ENCODE measurements at regions not wholly inside any gene's neighbourhood (a gene's known extent, or its start where the extent isn't known, plus 50 kb on each side); places are given as distances from the start of the nearest gene placed in this dataset.

DNA sequence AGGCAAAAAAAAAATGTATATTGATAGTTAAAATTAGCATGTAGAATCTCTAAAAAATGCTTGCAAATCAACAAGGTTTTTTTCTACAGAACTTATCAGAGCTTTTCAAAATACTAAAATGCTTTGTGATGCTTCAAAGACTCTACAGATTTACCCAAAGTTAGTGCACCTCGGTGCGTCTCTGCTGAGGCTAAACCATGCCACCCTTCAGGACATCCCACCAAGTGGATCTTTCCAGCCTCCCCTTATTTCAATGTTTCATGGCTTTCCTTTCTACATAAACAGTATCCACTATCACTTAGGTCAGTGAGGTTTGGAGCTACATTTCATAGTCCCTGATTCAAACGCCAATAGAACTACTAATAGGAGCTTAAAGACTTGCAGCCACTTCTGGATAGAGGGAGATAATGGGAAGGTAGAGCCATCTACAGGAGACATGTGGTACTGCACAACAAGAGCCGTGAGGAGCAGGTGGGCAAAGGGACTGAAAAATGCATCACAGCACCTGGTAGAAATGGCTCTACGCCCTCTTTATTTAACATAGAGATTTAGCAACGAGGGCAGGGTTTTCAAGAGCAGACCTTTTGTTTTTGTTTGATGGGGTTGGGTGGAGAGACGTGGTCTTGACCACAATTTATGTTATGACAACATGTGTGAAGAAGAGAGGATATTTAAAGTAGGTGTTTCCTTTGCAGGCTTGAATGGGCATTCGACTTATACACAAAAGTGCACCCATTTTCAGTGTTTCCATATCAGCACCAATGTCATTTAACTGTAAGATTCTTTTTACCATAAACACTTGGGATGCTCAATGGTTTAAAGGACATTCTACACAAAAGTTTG is 56.1 kb upstream of the SLC35G4 start:
- peak; percentile 44 for DNase-seq

DNA sequence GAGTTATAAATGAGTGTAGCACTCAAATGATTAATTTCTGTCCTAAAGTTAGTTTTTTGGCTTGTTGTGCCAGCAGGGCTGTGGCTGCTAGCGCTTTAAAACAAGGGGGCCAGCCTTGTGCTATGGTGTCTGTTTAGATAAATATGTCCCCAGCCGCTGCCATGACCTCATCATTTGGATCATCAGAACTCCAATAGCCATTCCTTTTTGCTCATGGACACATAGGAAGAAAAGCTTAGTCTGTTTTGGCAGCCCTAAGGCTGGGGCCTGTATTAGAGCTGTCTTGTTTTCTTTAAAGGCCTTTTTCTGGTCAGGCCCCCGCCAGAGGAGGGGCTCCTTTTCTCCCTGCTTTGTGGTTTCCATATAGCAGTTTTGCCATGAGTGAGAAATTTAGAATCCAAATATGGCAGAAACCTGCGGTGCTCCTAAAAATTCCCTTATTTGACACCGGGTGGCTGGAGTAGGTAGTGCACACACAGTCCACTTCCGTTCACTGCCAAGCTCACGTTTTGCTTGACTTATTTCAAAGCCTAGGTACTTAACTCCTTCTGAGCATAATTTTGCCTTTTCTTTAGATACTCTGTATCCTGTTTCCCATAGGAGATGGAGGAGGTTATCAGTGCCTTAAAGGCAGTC is 60.4 kb upstream of the SLC35G4 start:
- no peak for DNase-seq

DNA sequence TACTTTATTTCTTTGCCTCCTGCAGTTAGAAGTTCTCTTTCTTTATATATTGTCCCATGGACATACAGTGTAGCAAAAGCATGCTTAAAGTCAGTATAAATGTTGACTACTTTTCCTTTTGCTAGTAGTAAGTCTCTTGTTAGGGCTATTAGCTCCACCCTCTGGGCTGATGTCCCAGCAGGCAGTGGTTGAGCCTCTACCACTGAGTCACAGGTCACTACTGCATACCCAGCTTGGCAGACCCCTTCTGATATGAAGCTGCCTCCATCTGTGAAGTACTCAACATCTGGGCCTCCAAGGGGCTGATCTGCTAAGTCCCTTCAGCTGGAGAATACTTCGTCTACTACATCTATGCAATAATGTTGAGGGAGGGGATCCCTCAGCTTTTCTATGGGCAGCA is 61.0 kb upstream of the SLC35G4 start:
- DNase-seq, result no peak

GRCh38 chr18:11544060-11544633 is 65.2 kb upstream of the SLC35G4 start:
- no peak for DNase-seq

GRCh38 chr18:11541179-11541578 is 68.2 kb upstream of the SLC35G4 start:
- no peak for DNase-seq

DNA sequence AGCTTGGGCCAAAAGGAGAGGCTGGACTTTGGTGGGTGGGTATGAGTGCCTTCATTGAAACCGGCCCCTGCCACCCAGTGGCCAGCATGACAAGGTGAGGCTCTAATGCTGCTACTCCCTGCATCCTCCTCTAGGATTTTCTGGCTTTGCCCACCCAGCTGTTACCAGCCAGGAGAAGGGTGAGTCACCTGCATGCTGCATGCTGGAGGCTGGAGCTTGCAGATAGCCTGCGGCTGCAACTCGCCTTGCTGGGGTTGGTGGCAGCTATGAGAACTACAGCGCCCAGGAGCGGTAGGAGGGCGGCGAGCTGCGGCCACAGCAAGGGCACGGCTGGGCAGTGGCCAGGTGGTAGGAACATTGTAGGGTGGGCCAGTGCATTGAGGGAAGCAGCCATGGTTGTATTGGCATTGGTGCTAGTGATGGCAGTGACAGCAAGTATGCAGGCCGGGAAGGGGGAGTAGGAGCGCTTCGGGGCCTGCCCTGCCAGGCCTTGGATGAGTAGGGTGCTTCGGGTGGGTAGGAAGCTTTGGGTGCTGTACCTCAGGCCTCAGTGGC is 75.4 kb upstream of the SLC35G4 start:
- no peak for DNase-seq

- no peak for DNase-seq
Observed at GRCh38 chr18:11533513-11533890, 75.9 kb upstream of the SLC35G4 start.

DNA sequence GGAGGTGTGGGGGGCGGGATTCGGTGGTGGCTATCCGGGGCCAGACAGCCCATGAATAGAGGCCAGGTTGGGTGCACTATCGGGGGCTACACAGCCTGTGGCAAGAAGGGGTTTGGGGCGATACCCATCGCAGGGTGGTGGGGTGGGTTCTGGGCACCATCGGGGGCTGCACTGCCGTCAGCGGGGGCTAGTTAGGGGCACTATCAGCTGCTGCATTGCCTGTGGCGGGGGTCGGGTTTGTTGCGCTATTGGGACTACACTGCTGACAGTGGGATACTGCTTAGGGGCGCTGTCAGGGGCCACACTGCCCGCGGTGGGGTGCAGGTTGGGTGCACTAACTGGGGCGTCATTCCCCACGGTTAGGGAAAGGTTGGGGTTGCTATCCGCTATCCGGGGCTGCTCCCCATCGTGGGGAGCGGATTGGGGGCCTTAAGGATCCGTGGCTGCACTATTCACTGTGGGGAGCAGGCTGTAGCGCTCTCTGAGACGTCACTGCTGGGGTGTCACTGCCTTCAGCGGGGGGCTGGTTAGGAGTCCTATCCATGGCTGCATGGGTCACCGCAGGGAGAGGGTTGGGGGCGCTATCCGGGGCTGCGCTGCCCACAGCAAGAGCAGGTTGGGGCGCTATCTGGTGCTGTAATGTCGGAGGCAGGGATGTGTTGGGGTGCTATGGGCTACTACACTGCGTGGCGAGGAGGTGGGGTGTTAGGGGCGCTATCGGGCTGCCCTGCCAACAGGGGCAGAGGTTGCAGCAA is 76.5 kb upstream of the SLC35G4 start:
- DNase-seq, result no peak

GRCh38 chr18:11529081-11529480 is 80.3 kb upstream of the SLC35G4 start:
- no peak for DNase-seq

- no peak for DNase-seq
Observed at GRCh38 chr18:11526675-11527074, 82.7 kb upstream of the SLC35G4 start.

- no peak for DNase-seq
Observed at GRCh38 chr18:11523804-11524203, 85.6 kb upstream of the SLC35G4 start.

GRCh38 chr18:11522992-11523391 is 86.4 kb upstream of the SLC35G4 start:
- no peak for DNase-seq

DNA sequence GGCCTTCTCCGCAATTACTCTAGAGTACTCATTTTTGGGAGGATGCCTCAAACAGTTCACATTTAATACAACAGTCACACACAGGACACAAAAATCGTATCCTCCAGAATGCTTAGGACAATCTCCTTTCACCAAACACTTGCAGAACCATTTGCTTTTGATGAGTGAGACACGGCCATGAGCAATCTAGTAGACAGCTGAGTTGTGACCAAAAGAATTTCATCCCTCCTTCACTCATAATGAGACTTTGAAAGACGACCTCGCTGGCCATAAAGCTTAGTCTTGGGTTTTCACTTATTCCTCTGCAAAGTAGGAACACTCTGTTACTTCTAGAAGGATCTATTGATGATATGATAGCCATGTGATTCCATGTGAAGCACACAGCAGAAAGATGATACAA is 87.5 kb upstream of the SLC35G4 start:
- DNase-seq, result no peak

- no peak for DNase-seq
Observed at GRCh38 chr18:11520536-11520935, 88.9 kb upstream of the SLC35G4 start.

DNA sequence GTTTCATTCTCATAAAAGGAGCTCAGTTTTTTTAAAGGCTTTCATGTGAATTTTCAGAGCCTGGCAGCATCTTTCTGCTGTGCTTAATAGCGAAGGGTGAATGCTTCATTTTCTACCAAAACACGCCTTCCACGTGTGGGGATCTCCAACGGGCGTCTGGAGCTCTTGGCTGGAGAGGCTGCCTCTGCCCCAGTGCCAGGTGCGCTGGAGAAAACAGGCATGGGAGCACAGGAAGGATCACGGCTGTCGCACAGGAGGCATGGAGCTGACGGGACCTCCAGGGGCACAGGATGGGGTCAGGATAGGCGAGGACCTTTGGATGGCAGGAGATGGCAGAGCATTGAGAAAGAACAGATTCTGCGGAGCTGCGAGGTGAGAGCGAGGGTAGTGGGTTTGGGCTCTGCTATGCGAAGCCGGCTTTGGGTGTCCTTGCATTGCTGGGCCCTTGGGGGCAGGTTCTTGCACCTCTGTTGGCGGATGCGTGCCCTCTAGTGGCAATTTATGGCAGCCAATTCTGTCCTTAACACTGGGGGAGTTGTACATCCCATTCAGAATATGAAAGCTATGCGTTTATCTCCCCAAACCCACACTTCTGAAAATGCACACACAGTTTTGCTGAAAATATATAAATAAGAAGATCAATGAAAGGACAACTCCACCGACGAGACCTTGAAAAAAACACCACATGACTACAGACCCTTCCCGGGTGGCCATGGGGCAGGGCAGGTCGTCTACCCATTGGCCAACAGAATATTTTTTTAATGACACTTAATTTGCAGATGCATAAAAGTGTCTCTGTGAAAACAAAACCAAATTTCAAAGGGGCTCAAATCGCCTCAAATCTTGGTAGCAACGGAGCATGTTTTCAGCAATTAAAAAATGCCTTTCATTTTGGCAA is 90.4 kb upstream of the SLC35G4 start:
- DNase-seq, result peak; percentile 44

- no peak for DNase-seq
Observed at GRCh38 chr18:11517704-11518103, 91.7 kb upstream of the SLC35G4 start.

DNA sequence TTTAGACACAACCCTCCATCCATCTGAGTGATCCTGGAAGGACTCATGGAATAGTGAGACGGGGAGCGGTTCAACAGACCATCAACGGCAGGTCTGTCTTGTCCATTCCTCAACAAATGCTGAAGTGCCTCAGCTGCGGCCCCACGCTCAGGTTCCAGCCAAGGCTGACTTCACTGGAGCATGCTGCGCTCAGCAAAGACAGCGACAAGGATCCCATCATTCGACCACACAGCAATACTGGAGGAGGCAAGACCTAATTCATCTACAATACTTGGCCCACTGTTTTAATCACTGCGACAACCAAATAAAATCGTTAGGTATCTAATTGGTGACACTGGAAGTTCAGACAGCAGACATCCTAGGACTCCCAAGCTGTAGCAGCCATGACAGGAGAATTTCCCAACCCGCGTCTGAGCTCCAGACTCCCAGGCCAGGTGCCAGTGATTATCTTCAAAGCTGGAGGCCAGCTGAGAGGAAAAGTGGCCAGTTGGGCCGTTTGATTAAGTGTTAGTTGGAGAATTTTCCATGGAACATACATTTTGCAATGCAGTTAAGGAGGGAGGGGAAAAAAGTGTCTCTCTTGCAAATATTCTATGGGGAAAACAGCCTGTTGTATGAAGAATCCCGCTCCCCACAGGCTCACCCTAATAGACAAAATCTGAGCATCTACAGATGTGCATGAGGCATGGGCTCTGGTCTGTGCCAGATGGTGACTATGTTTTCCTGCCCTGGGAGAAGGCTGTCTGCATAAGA is 92.5 kb upstream of the SLC35G4 start:
- no peak for DNase-seq

- no peak for DNase-seq
Observed at GRCh38 chr18:11514267-11514666, 95.1 kb upstream of the SLC35G4 start.

- DNase-seq, result peak; percentile 9
Observed at GRCh38 chr18:11512096-11513025, 97.0 kb upstream of the SLC35G4 start.

DNA sequence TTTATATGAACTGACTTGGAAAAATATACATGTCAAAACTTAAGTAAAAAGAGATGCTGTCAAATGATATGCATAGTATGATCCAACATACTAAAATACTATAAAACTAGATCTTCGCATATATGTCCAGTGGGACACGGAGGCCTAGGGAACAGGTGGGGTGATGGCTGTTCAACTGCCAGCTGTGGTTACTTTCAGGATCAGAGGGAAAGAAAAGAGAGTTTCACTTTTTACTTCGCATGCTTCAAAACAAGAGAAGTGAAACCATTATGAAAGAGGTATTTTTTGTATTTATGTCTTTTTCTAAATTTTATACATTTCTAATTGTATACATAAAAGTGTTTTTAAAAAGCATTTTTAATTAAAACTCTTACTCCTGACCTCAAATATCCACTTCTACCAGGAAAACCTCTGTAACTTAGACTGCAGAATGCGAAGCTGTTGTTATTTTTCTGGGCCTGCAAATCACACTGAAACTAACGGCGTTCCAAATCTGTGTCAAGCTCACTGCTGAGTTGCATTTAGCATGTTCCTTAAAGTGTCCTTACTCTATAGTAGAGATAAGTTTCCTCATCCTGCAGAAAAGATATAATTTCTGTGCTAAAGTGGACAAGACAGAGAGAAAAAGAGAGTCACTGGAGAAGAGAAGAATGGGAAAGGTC is 97.8 kb upstream of the SLC35G4 start:
- no peak for DNase-seq
